ENCODE measurements at regions not wholly inside any gene's neighbourhood (a gene's known extent, or its start where the extent isn't known, plus 50 kb on each side); places are given as distances from the start of the nearest gene placed in this dataset.

GRCh38 chr1:55826381-55827080, 611.4 kb upstream of the USP24 start:
- CTCF ChIA-PET, result no interaction called here
- Histone ChIP-seq H3K4me3 (ENCODE audit: control insufficient read depth in 1 of 2, extremely low read depth in 1 of 2, low read length in 1 of 2) (no peak overlapping the region), H3K27ac (ENCODE audit: low read length) (no peak overlapping the region), H3K4me1 (ENCODE audit: control insufficient read depth in 1 of 2, extremely low read depth in 1 of 2, insufficient read depth in 2 of 2, low read length in 2 of 2) (no peaks in the 10 kb centered on the region), H3K9me3 (no peaks in the 10 kb centered on the region), H3K27me3 (replicated peaks in 1 of 2; ENCODE audit: control insufficient read depth in 2 of 2, extremely low read depth in 1 of 2, insufficient read depth in 2 of 2, low read length in 1 of 2) (no peaks in the 10 kb centered on the region), H3K36me3 (ENCODE audit: control insufficient read depth in 2 of 2, extremely low read depth in 1 of 2, insufficient read depth in 1 of 2, low read length in 1 of 2) (no peaks in the 10 kb centered on the region)
- Mint-ChIP-seq H3K27ac (no peak overlapping the region), H3K36me3 (no peaks in the 10 kb centered on the region), H3K4me1 (no peaks in the 10 kb centered on the region), H3K27me3 (peaks cover 0 to 13% of the 10 kb centered on the region in 2 donors), H3K9me3 (no peaks in the 10 kb centered on the region), H3K4me3 (no peak overlapping the region)
- DNase-seq (no peak), ATAC-seq (replicated peaks in 1 of 4) (no peak)
- 63% methylated on average over 4 of the region's 4 CpGs for WGBS (ENCODE audit: insufficient coverage)
- POLR2A ChIA-PET, result no interaction called here

DNA sequence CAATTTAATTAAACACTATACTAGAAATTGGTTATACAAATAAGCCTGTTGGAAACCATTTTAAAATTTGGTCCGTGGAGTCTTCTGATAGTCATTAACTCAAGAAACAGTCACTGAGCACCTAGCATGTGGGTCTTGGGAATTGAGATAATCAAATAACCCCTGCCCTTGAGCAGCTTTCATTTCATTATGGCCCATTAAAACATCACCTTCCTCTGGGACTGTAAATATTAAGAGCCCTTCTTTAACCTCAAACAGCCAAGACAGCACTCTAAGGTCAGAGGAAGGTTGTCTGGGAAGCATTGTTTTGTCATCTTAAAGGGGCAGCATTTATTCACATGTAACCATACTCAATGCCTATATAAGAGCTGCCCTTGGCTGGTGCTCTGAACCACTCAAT, 610.3 kb upstream of the USP24 start:
- WGBS (ENCODE audit: insufficient coverage), result no CpG with 5 or more reads among the region's 1 CpG
- H3K9me3 ChIP-seq, result no peaks in the 10 kb centered on the region
- no peaks in the 10 kb centered on the region for H3K36me3 ChIP-seq (ENCODE audit: control insufficient read depth in 2 of 2, extremely low read depth in 1 of 2, insufficient read depth in 1 of 2, low read length in 1 of 2)
- ATAC-seq (replicated peaks in 1 of 4), result no peak
- ChIA-PET CTCF (no interaction called here), POLR2A (no interaction called here)
- Mint-ChIP-seq H3K9me3 (no peaks in the 10 kb centered on the region), H3K4me1 (no peaks in the 10 kb centered on the region), H3K4me3 (no peak overlapping the region), H3K27me3 (peaks cover 0 to 13% of the 10 kb centered on the region in 2 donors), H3K36me3 (no peaks in the 10 kb centered on the region), H3K27ac (no peak overlapping the region)
- no peak overlapping the region for H3K4me3 ChIP-seq (ENCODE audit: control insufficient read depth in 1 of 2, extremely low read depth in 1 of 2, low read length in 1 of 2)
- no peaks in the 10 kb centered on the region for H3K4me1 ChIP-seq (ENCODE audit: control insufficient read depth in 1 of 2, extremely low read depth in 1 of 2, insufficient read depth in 2 of 2, low read length in 2 of 2)
- H3K27me3 ChIP-seq (replicated peaks in 1 of 2; ENCODE audit: control insufficient read depth in 2 of 2, extremely low read depth in 1 of 2, insufficient read depth in 2 of 2, low read length in 1 of 2), result no peaks in the 10 kb centered on the region
- no peak for DNase-seq
- H3K27ac ChIP-seq (ENCODE audit: low read length), result no peak overlapping the region

DNA sequence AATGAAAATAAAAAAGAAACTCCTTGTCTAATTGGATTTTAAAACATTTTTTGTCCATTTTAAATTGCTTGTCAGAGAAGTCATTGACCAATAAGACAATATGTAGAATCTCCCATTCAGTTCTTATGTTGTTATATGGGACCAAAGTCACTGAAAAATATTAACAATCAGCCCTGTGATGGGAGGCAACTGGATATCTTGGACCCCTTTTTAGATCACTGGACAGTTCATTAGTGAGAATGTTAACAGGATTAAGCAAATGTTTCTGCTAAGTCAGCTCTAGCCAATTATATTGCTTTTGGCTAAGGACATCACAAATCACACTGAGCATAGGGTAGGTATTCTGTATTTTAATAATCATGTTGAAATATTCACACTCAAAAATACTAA, 609.1 kb upstream of the USP24 start:
- Mint-ChIP-seq H3K36me3 (no peaks in the 10 kb centered on the region), H3K4me1 (no peaks in the 10 kb centered on the region), H3K27me3 (peaks cover 0 to 13% of the 10 kb centered on the region in 2 donors), H3K4me3 (no peak overlapping the region), H3K27ac (no peak overlapping the region), H3K9me3 (no peaks in the 10 kb centered on the region)
- no peaks in the 10 kb centered on the region for H3K27me3 ChIP-seq (replicated peaks in 1 of 2; ENCODE audit: control insufficient read depth in 2 of 2, extremely low read depth in 1 of 2, insufficient read depth in 2 of 2, low read length in 1 of 2)
- no peaks in the 10 kb centered on the region for H3K4me1 ChIP-seq (ENCODE audit: control insufficient read depth in 1 of 2, extremely low read depth in 1 of 2, insufficient read depth in 2 of 2, low read length in 2 of 2)
- ChIA-PET CTCF (no interaction called here), POLR2A (no interaction called here)
- H3K9me3 ChIP-seq, result no peaks in the 10 kb centered on the region
- ATAC-seq (replicated peaks in 1 of 4) (no peak), DNase-seq (no peak)
- H3K36me3 ChIP-seq (ENCODE audit: control insufficient read depth in 2 of 2, extremely low read depth in 1 of 2, insufficient read depth in 1 of 2, low read length in 1 of 2), result no peaks in the 10 kb centered on the region
- no peak overlapping the region for H3K4me3 ChIP-seq (ENCODE audit: control insufficient read depth in 1 of 2, extremely low read depth in 1 of 2, low read length in 1 of 2)
- H3K27ac ChIP-seq (ENCODE audit: low read length), result no peak overlapping the region

- H3K4me1 ChIP-seq (ENCODE audit: control insufficient read depth in 1 of 2, extremely low read depth in 1 of 2, insufficient read depth in 2 of 2, low read length in 2 of 2), result no peaks in the 10 kb centered on the region
- DNase-seq (no peak), ATAC-seq (replicated peaks in 1 of 4) (no peak)
- H3K4me1 Mint-ChIP-seq, result no peaks in the 10 kb centered on the region
- H3K4me3 Mint-ChIP-seq, result no peak overlapping the region
- ChIA-PET POLR2A (no interaction called here), CTCF (no interaction called here)
- no CpG with 5 or more reads among the region's 6 CpGs for WGBS (ENCODE audit: insufficient coverage)
- no peaks in the 10 kb centered on the region for H3K36me3 ChIP-seq (ENCODE audit: control insufficient read depth in 2 of 2, extremely low read depth in 1 of 2, insufficient read depth in 1 of 2, low read length in 1 of 2)
- no peaks in the 10 kb centered on the region for H3K9me3 ChIP-seq
- H3K27ac ChIP-seq (ENCODE audit: low read length), result no peak overlapping the region
- H3K27me3 ChIP-seq (replicated peaks in 1 of 2; ENCODE audit: control insufficient read depth in 2 of 2, extremely low read depth in 1 of 2, insufficient read depth in 2 of 2, low read length in 1 of 2), result no peaks in the 10 kb centered on the region
- no peak overlapping the region for H3K4me3 ChIP-seq (ENCODE audit: control insufficient read depth in 1 of 2, extremely low read depth in 1 of 2, low read length in 1 of 2)
- H3K27ac Mint-ChIP-seq, result no peak overlapping the region
- H3K27me3 Mint-ChIP-seq, result peaks cover 0 to 15% of the 10 kb centered on the region in 2 donors
- no peaks in the 10 kb centered on the region for H3K9me3 Mint-ChIP-seq
- no peaks in the 10 kb centered on the region for H3K36me3 Mint-ChIP-seq
Measured at GRCh38 chr1:55823541-55824250, 608.5 kb upstream of the USP24 start.

- no CpG with 5 or more reads among the region's 2 CpGs for WGBS (ENCODE audit: insufficient coverage)
- Mint-ChIP-seq H3K27me3 (peaks cover 0 to 15% of the 10 kb centered on the region in 2 donors), H3K4me3 (no peak overlapping the region), H3K36me3 (no peaks in the 10 kb centered on the region), H3K9me3 (no peaks in the 10 kb centered on the region), H3K4me1 (no peaks in the 10 kb centered on the region), H3K27ac (no peak overlapping the region)
- Histone ChIP-seq H3K27me3 (replicated peaks in 1 of 2; ENCODE audit: control insufficient read depth in 2 of 2, extremely low read depth in 1 of 2, insufficient read depth in 2 of 2, low read length in 1 of 2) (no peaks in the 10 kb centered on the region), H3K9me3 (no peaks in the 10 kb centered on the region), H3K4me3 (ENCODE audit: control insufficient read depth in 1 of 2, extremely low read depth in 1 of 2, low read length in 1 of 2) (no peak overlapping the region), H3K36me3 (ENCODE audit: control insufficient read depth in 2 of 2, extremely low read depth in 1 of 2, insufficient read depth in 1 of 2, low read length in 1 of 2) (no peaks in the 10 kb centered on the region), H3K27ac (ENCODE audit: low read length) (no peak overlapping the region), H3K4me1 (ENCODE audit: control insufficient read depth in 1 of 2, extremely low read depth in 1 of 2, insufficient read depth in 2 of 2, low read length in 2 of 2) (no peaks in the 10 kb centered on the region)
- ChIA-PET CTCF (no interaction called here), POLR2A (interaction anchor here in 1 of 2 donors (0.6 kb wide), 1 partner anchor 47 kb away, joined by 3 read pairs; no protein-coding TSS in a partner anchor)
- ATAC-seq (replicated peaks in 1 of 4) (no peak), DNase-seq (no peak)
Measured at GRCh38 chr1:55822891-55823290, 607.7 kb upstream of the USP24 start.

- ATAC-seq (replicated peaks in 1 of 4), result no peak
- Mint-ChIP-seq H3K4me1 (no peaks in the 10 kb centered on the region), H3K27me3 (peaks cover 0 to 14% of the 10 kb centered on the region in 2 donors), H3K27ac (no peak overlapping the region), H3K9me3 (no peaks in the 10 kb centered on the region), H3K4me3 (no peak overlapping the region), H3K36me3 (no peaks in the 10 kb centered on the region)
- WGBS (ENCODE audit: insufficient coverage), result no CpG with 5 or more reads among the region's 2 CpGs
- Histone ChIP-seq H3K9me3 (no peaks in the 10 kb centered on the region), H3K27me3 (replicated peaks in 1 of 2; ENCODE audit: control insufficient read depth in 2 of 2, extremely low read depth in 1 of 2, insufficient read depth in 2 of 2, low read length in 1 of 2) (no peaks in the 10 kb centered on the region), H3K4me1 (ENCODE audit: control insufficient read depth in 1 of 2, extremely low read depth in 1 of 2, insufficient read depth in 2 of 2, low read length in 2 of 2) (no peaks in the 10 kb centered on the region), H3K27ac (ENCODE audit: low read length) (no peak overlapping the region), H3K36me3 (ENCODE audit: control insufficient read depth in 2 of 2, extremely low read depth in 1 of 2, insufficient read depth in 1 of 2, low read length in 1 of 2) (no peaks in the 10 kb centered on the region), H3K4me3 (ENCODE audit: control insufficient read depth in 1 of 2, extremely low read depth in 1 of 2, low read length in 1 of 2) (no peak overlapping the region)
- ChIA-PET POLR2A (no interaction called here), CTCF (no interaction called here)
- DNase-seq, result no peak
Measured at GRCh38 chr1:55821234-55821633, 606.1 kb upstream of the USP24 start.
